Brain microvascular endothelial cell (primary cell): ENCODE measurements at regions not wholly inside any gene's neighbourhood (a gene's known extent, or its start where the extent isn't known, plus 50 kb on each side); places are given as distances from the start of the nearest gene placed in this dataset.
"Not testable (repeated sequence)": the region's sequence is repeated elsewhere in the genome, so short reads cannot be mapped to it uniquely, and the experiment has no call there.

Experiments used
- DNase-seq: peaks from one replicate; pipeline ENCODE4 v3.0.0-alpha.2; 2020
- H3K27ac ChIP-seq: fragments of 250-450 bp; sonication (Bioruptor Pico); 2 replicates; pipeline ENCODE4 v1.5.1; 2020; ENCODE audit warnings: mild to moderate bottlenecking, moderate library complexity
- H3K27me3 ChIP-seq: fragments of 250-450 bp; sonication (Bioruptor Pico); replicated peaks from 2 replicates; pipeline ENCODE4 v1.5.1; 2020; ENCODE audit warnings: mild to moderate bottlenecking
- H3K36me3 ChIP-seq: fragments of 250-450 bp; sonication (Bioruptor Pico); replicated peaks from 2 replicates; pipeline ENCODE4 v1.5.1; 2020; ENCODE audit warnings: mild to moderate bottlenecking
- H3K4me3 ChIP-seq: 2 replicates; pipeline ENCODE4 v1.5.1; 2011; ENCODE audit warnings: low read depth, mild to moderate bottlenecking, control low read depth, low read length, moderate library complexity
- CTCF ChIP-seq: IDR thresholded peaks from 2 replicates; pipeline ENCODE4 v1.5.1; 2011; ENCODE audit warnings: low read depth, mild to moderate bottlenecking, moderate library complexity, low read length, control low read depth, inconsistent platforms; ENCODE audit errors: missing control alignments
- in situ Hi-C: cut with HindIII; loops from 2 replicates; pipeline ENCODE4 v1.10.0; 2017; ENCODE audit warnings: low sequenced_read_pairs, low pct_ligation_motif_present

GRCh38 chr9:65421486-65421885 lies 136.5 kb upstream of the FOXD4L5 start:
- H3K4me3 ChIP-seq, H3K27ac ChIP-seq, DNase-seq, in situ Hi-C loops, H3K36me3 ChIP-seq, H3K27me3 ChIP-seq: not testable (repeated sequence)

GRCh38 chr9:65420771-65421170 lies 135.8 kb upstream of the FOXD4L5 start:
- TF ChIP-seq CTCF, result no peak
- H3K27me3 ChIP-seq, result no peaks in the 10 kb centered on the region
- no peak overlapping the region for H3K27ac ChIP-seq
- no peak overlapping the region for H3K4me3 ChIP-seq
- in situ Hi-C loops, result no loop called here
- no peak for DNase-seq
- no peaks in the 10 kb centered on the region for H3K36me3 ChIP-seq

GRCh38 chr9:65418966-65419365 lies 134.0 kb upstream of the FOXD4L5 start:
- H3K27ac ChIP-seq, H3K27me3 ChIP-seq, DNase-seq, H3K4me3 ChIP-seq, H3K36me3 ChIP-seq, in situ Hi-C loops: not testable (repeated sequence)

- H3K27ac ChIP-seq, H3K27me3 ChIP-seq, H3K36me3 ChIP-seq, DNase-seq, H3K4me3 ChIP-seq, in situ Hi-C loops: not testable (repeated sequence)
Measured at GRCh38 chr9:65416948-65417347, 131.9 kb upstream of the FOXD4L5 start.

GRCh38 chr9:65414249-65414648 lies 129.2 kb upstream of the FOXD4L5 start:
- H3K27ac ChIP-seq, H3K27me3 ChIP-seq, H3K36me3 ChIP-seq, H3K4me3 ChIP-seq, DNase-seq, in situ Hi-C loops: not testable (repeated sequence)

GRCh38 chr9:65413371-65413770 lies 128.4 kb upstream of the FOXD4L5 start:
- H3K36me3 ChIP-seq, DNase-seq, H3K4me3 ChIP-seq, H3K27ac ChIP-seq, in situ Hi-C loops, H3K27me3 ChIP-seq: not testable (repeated sequence)

- in situ Hi-C loops, result no loop called here
- H3K27me3 ChIP-seq, result no peaks in the 10 kb centered on the region
- no peak for DNase-seq
- no peaks in the 10 kb centered on the region for H3K36me3 ChIP-seq
- no peak for TF ChIP-seq CTCF
- no peak overlapping the region for H3K27ac ChIP-seq
- no peak overlapping the region for H3K4me3 ChIP-seq
Measured at GRCh38 chr9:65411901-65412300, 126.9 kb upstream of the FOXD4L5 start.

- in situ Hi-C loops, result no loop called here
Measured at GRCh38 chr9:65411336-65411735, 126.3 kb upstream of the FOXD4L5 start.

More at GRCh38 chr9:65411336-65411735, 126.3 kb upstream of the FOXD4L5 start:
- Histone ChIP-seq H3K27ac (no peak overlapping the region), H3K36me3 (no peaks in the 10 kb centered on the region), H3K27me3 (no peaks in the 10 kb centered on the region), H3K4me3 (no peak overlapping the region)
- TF ChIP-seq CTCF, result no peak
- DNase-seq, result no peak
